ENCODE measurements at regions not wholly inside any gene's neighbourhood (a gene's known extent, or its start where the extent isn't known, plus 50 kb on each side); places are given as distances from the start of the nearest gene placed in this dataset.

DNA sequence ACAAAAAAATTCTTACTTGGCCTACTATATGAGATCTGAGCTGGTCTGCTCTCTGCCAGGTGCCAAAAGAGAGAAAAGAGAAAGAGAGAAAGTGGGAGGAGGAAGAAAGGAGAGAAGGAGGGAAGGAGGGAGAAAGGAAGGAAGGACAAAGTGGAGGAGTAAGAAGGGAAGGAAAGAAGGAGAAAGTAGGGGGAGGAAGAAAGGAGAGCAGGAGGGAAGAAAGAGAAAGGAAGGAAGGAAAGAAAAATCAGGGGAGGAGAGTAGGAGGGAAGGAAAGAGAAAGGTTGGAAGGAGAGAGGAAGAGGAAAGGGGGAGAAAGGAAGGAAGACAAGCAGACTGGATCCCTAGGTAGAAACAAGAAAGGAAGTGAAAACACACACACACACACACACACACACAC lies 96.8 kb downstream of the RPS29 start:
- no peak for TF ChIP-seq SIN3A (IDR thresholded peaks at IDR 0.05; ENCODE audit: borderline replicate concordance, low read depth, low read length)
- no peak for TF ChIP-seq TAF1 (IDR thresholded peaks at IDR 0.05; ENCODE audit: borderline replicate concordance, low read depth, low read length)
- TF ChIP-seq, protein P1, sequence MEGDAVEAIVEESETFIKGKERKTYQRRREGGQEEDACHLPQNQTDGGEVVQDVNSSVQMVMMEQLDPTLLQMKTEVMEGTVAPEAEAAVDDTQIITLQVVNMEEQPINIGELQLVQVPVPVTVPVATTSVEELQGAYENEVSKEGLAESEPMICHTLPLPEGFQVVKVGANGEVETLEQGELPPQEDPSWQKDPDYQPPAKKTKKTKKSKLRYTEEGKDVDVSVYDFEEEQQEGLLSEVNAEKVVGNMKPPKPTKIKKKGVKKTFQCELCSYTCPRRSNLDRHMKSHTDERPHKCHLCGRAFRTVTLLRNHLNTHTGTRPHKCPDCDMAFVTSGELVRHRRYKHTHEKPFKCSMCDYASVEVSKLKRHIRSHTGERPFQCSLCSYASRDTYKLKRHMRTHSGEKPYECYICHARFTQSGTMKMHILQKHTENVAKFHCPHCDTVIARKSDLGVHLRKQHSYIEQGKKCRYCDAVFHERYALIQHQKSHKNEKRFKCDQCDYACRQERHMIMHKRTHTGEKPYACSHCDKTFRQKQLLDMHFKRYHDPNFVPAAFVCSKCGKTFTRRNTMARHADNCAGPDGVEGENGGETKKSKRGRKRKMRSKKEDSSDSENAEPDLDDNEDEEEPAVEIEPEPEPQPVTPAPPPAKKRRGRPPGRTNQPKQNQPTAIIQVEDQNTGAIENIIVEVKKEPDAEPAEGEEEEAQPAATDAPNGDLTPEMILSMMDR (IDR thresholded peaks at IDR 0.05) = no peak
- no peak for TF ChIP-seq POLR2AphosphoS5 (IDR thresholded peaks at IDR 0.05; ENCODE audit: low read depth, low read length)
- no peak for TF ChIP-seq GATA2 (CRISPR knock-in tag; IDR thresholded peaks at IDR 0.05)
- TF ChIP-seq EP300 (IDR thresholded peaks at IDR 0.05; ENCODE audit: borderline replicate concordance in 1 of 2, low read depth in 1 of 2, low read length in 1 of 2) = no peak
- no peak for TF ChIP-seq GABPA (IDR thresholded peaks at IDR 0.05; ENCODE audit: low read depth)

Data from SK-N-SH (cell line).